GM23338 (cell line): ENCODE measurements at regions not wholly inside any gene's neighbourhood (a gene's known extent, or its start where the extent isn't known, plus 50 kb on each side); places are given as distances from the start of the nearest gene placed in this dataset.

Experiments used
- ATAC-seq: fragments of 200-7000 bp; cut with Tn5 transposase; 3 replicates; pipeline ENCODE4 v1.9.1; 2020
- DNase-seq: peaks from one replicate; pipeline ENCODE4 v3.0.0-alpha.2; 2015; ENCODE audit warnings: low spot score
- H2AFZ ChIP-seq: fragments of 200-600 bp; sonication (generic); 2 replicates; pipeline ENCODE4 v1.8.0; 2016; ENCODE audit warnings: antibody characterized with exemption, mild to moderate bottlenecking, moderate library complexity
- H3F3A ChIP-seq: fragments of 200-600 bp; sonication (generic); replicated peaks from 2 replicates; pipeline ENCODE4 v1.8.0; 2017; ENCODE audit warnings: antibody characterized with exemption, mixed run types, low read depth
- H3K27ac ChIP-seq: fragments of 200-600 bp; sonication (generic); 2 replicates; pipeline ENCODE4 v1.6.1; 2016; ENCODE audit warnings: low read depth
- H3K27me3 ChIP-seq: fragments of 200-600 bp; sonication (generic); 2 replicates; pipeline ENCODE4 v1.8.0; 2016; ENCODE audit warnings: mild to moderate bottlenecking, mixed run types, moderate library complexity; ENCODE audit not compliant: insufficient read depth
- H3K36me3 ChIP-seq: fragments of 200-600 bp; sonication (generic); 2 replicates; pipeline ENCODE4 v1.8.0; 2016; ENCODE audit warnings: mild to moderate bottlenecking; ENCODE audit not compliant: insufficient read depth
- H3K4me1 ChIP-seq: fragments of 200-600 bp; sonication (generic); 2 replicates; pipeline ENCODE4 v1.8.0; 2016; ENCODE audit warnings: mild to moderate bottlenecking, moderate library complexity; ENCODE audit not compliant: insufficient read depth
- H3K4me2 ChIP-seq: fragments of 200-600 bp; sonication (generic); 2 replicates; pipeline ENCODE4 v1.7.1; 2017; ENCODE audit warnings: mixed run types
- H3K4me3 ChIP-seq: fragments of 200-600 bp; sonication (generic); 2 replicates; pipeline ENCODE4 v1.6.1; 2016; ENCODE audit warnings: mixed run types
- H3K79me2 ChIP-seq: fragments of 200-600 bp; sonication (generic); replicated peaks from 2 replicates; pipeline ENCODE4 v1.8.0; 2017; ENCODE audit warnings: mild to moderate bottlenecking; ENCODE audit not compliant: insufficient read depth
- H3K9me2 ChIP-seq: fragments of 200-600 bp; sonication (generic); 2 replicates; pipeline ENCODE4 v1.8.0; 2017; ENCODE audit not compliant: insufficient read depth
- H4K20me1 ChIP-seq: fragments of 200-600 bp; sonication (generic); replicated peaks from 2 replicates; pipeline ENCODE4 v1.8.0; 2017; ENCODE audit warnings: mild to moderate bottlenecking; ENCODE audit not compliant: insufficient read depth
- H3K27ac Mint-ChIP-seq: 2 replicates; pipeline ENCODE4 v1.8.0; 2020; ENCODE audit warnings: inconsistent platforms, mild to moderate bottlenecking, moderate library complexity, mixed read lengths
- H3K27me3 Mint-ChIP-seq: 3 replicates; pipeline ENCODE4 v1.8.0; 2022; ENCODE audit warnings: low read depth, mild to moderate bottlenecking, moderate library complexity, mixed read lengths, inconsistent platforms; ENCODE audit not compliant: insufficient read depth, poor library complexity
- H3K36me3 Mint-ChIP-seq: 3 replicates; pipeline ENCODE4 v1.8.0; 2021; ENCODE audit warnings: low read depth, mild to moderate bottlenecking, inconsistent platforms, moderate library complexity, mixed read lengths
- H3K4me1 Mint-ChIP-seq: 3 replicates; pipeline ENCODE4 v1.8.0; 2020; ENCODE audit warnings: mild to moderate bottlenecking, inconsistent platforms, mixed read lengths
- H3K4me3 Mint-ChIP-seq: 3 replicates; pipeline ENCODE4 v1.8.0; 2021; ENCODE audit warnings: moderate library complexity, mild to moderate bottlenecking, inconsistent platforms, mixed read lengths
- H3K9me3 Mint-ChIP-seq: 3 replicates; pipeline ENCODE4 v1.8.0; 2020; ENCODE audit warnings: moderate library complexity, mild to moderate bottlenecking, inconsistent platforms, mixed read lengths
- CREB1 ChIP-seq: fragments of 250-450 bp; sonication (Bioruptor Pico); IDR thresholded peaks from 2 replicates; pipeline ENCODE4 v1.5.0; 2020; ENCODE audit warnings: low read depth, mild to moderate bottlenecking, moderate library complexity
- EZH2 ChIP-seq: fragments of 200-600 bp; sonication (generic); IDR thresholded peaks from one replicate; pipeline ENCODE4 v1.8.0; 2017; ENCODE audit warnings: antibody characterized with exemption, mild to moderate bottlenecking, low read depth; ENCODE audit not compliant: unreplicated experiment
- EZH2phosphoT487 ChIP-seq: fragments of 200-600 bp; sonication (generic); IDR thresholded peaks from one replicate; pipeline ENCODE4 v1.8.1; 2018; ENCODE audit warnings: antibody characterized with exemption; ENCODE audit not compliant: unreplicated experiment
- JUNB ChIP-seq: IDR thresholded peaks from one replicate; pipeline ENCODE4 v1.6.1; 2016; ENCODE audit warnings: antibody characterized with exemption; ENCODE audit not compliant: unreplicated experiment
- NANOG ChIP-seq: IDR thresholded peaks from 2 replicates; pipeline ENCODE4 v1.6.1; 2016; ENCODE audit warnings: antibody characterized with exemption, borderline replicate concordance
- POLR2AphosphoS5 ChIP-seq: IDR thresholded peaks from 2 replicates; pipeline ENCODE4 v1.6.1; 2016; ENCODE audit warnings: antibody characterized with exemption, low read depth
- REST ChIP-seq: IDR thresholded peaks from one replicate; pipeline ENCODE4 v1.6.1; 2018; ENCODE audit warnings: antibody characterized with exemption; ENCODE audit not compliant: unreplicated experiment
- STAT1 ChIP-seq: IDR thresholded peaks from one replicate; pipeline ENCODE4 v1.6.1; 2016; ENCODE audit warnings: antibody characterized with exemption; ENCODE audit not compliant: unreplicated experiment
- ZNF114 ChIP-seq: fragments of 250-450 bp; sonication (Bioruptor Pico); IDR thresholded peaks from 2 replicates; pipeline ENCODE4 v1.5.0; 2020; ENCODE audit warnings: mild to moderate bottlenecking, moderate library complexity
- ZNF331 ChIP-seq: fragments of 250-450 bp; sonication (Bioruptor Pico); IDR thresholded peaks from 2 replicates; pipeline ENCODE4 v1.5.0; 2020; ENCODE audit warnings: low read depth, mild to moderate bottlenecking, moderate library complexity
- ZNF462 ChIP-seq: fragments of 250-450 bp; sonication (Bioruptor Pico); IDR thresholded peaks from 2 replicates; pipeline ENCODE4 v1.5.0; 2020; ENCODE audit warnings: mild to moderate bottlenecking, moderate library complexity
- TF ChIP-seq, protein P1 (sequence below): IDR thresholded peaks from 2 replicates; pipeline ENCODE4 v1.6.1; 2016; ENCODE audit warnings: antibody characterized with exemption
- TF ChIP-seq, protein P2 (sequence below), 2 experiments: fragments of 200-600 bp in 1 of 2; sonication (generic) in 1 of 2; conservative IDR thresholded peaks; 2 replicates each; pipeline versions ENCODE4 v1.5.1 to v1.6.1; 2016 to 2017; ENCODE audit warnings: antibody characterized with exemption in 2 of 2, low read depth in 2 of 2, mild to moderate bottlenecking in 2 of 2, moderate library complexity in 1 of 2

GRCh38 chr20:22368235-22368634 is 216.1 kb downstream of the FOXA2 start:
- H4K20me1 ChIP-seq, result no peaks in the 10 kb centered on the region
- H3K27ac ChIP-seq, result no peak overlapping the region
- Mint-ChIP-seq H3K4me3 (no peak overlapping the region), H3K4me1 (peaks cover 11% of the 10 kb centered on the region), H3K27me3 (no peaks in the 10 kb centered on the region), H3K27ac (no peak overlapping the region), H3K36me3 (no peaks in the 10 kb centered on the region), H3K9me3 (peaks cover 3% of the 10 kb centered on the region; the same call in 1 of the 3 replicates)
- TF ChIP-seq REST (no peak), ZNF462 (CRISPR knock-in tag) (no peak), STAT1 (no peak), JUNB (no peak), ZNF114 (CRISPR knock-in tag) (no peak), EZH2phosphoT487 (no peak), NANOG (no peak), CREB1 (CRISPR knock-in tag) (no peak), POLR2AphosphoS5 (no peak), EZH2 (no peak), ZNF331 (no peak)
- TF ChIP-seq, protein P1, sequence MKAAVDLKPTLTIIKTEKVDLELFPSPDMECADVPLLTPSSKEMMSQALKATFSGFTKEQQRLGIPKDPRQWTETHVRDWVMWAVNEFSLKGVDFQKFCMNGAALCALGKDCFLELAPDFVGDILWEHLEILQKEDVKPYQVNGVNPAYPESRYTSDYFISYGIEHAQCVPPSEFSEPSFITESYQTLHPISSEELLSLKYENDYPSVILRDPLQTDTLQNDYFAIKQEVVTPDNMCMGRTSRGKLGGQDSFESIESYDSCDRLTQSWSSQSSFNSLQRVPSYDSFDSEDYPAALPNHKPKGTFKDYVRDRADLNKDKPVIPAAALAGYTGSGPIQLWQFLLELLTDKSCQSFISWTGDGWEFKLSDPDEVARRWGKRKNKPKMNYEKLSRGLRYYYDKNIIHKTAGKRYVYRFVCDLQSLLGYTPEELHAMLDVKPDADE, result no peak
- TF ChIP-seq, protein P2, sequence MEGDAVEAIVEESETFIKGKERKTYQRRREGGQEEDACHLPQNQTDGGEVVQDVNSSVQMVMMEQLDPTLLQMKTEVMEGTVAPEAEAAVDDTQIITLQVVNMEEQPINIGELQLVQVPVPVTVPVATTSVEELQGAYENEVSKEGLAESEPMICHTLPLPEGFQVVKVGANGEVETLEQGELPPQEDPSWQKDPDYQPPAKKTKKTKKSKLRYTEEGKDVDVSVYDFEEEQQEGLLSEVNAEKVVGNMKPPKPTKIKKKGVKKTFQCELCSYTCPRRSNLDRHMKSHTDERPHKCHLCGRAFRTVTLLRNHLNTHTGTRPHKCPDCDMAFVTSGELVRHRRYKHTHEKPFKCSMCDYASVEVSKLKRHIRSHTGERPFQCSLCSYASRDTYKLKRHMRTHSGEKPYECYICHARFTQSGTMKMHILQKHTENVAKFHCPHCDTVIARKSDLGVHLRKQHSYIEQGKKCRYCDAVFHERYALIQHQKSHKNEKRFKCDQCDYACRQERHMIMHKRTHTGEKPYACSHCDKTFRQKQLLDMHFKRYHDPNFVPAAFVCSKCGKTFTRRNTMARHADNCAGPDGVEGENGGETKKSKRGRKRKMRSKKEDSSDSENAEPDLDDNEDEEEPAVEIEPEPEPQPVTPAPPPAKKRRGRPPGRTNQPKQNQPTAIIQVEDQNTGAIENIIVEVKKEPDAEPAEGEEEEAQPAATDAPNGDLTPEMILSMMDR (conservative IDR thresholded peaks at IDR 0.05; ENCODE audit: low read depth in 2 of 2), result no peak
- H3K79me2 ChIP-seq, result no peaks in the 10 kb centered on the region
- no peak for DNase-seq
- H2AFZ ChIP-seq, result no peak overlapping the region
- H3K4me2 ChIP-seq, result no peak overlapping the region
- H3K27me3 ChIP-seq, result no peaks in the 10 kb centered on the region
- ATAC-seq, result no peak
- H3F3A ChIP-seq, result no peaks in the 10 kb centered on the region
- no peaks in the 10 kb centered on the region for H3K36me3 ChIP-seq
- H3K9me2 ChIP-seq, result no peaks in the 10 kb centered on the region
- peaks cover 10% of the 10 kb centered on the region; the same call in 1 of the 2 replicates for H3K4me1 ChIP-seq
- H3K4me3 ChIP-seq, result no peak overlapping the region
